ENCODE measurements at regions not wholly inside any gene's neighbourhood (a gene's known extent, or its start where the extent isn't known, plus 50 kb on each side); places are given as distances from the start of the nearest gene placed in this dataset.

DNA sequence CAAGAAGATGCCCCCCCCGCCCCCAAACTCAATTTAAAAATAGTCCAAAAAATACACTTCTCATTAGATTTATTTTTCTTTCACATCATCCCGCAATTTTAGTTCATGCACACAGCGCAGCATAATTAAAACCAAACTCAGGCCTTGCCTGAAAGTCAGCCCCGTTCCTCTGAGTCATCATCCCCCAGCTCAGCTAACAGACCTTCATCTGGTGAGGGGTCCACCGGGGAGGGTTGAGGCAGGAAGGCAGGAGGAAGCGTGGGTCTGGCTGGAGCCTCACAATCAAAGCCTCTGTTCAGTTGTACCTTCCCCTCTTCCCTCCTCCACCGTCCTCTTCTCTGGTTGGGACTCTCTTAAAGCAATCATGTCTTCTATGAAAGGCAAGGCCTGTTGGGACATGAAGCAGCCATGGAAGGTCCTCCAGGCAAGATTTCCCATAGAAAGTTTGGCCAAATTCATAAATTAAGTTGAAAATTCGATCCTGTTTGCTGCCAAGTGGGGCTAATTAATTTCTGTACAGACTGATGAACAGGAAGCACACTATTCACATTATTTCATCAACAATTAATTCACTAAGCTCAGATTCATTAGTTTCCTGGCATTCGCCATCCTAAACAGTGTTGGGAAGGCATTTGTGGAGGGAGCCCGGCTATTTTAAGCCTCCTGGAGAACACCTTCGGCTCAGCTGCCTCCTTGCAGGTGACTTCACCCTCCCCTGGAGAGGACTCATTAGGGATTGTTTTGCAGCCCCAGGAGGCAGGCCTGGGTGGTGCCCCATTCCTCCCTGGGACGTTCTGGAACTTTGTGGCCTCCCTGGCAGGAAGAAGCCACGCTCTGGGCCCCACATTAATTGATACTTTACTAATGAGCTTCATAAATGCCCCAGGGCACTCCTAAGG is 72.3 kb upstream of the BNC1 start:
- ATAC-seq (no peak), FAIRE-seq (no peak), DNase-seq (ENCODE audit: low spot score) (no peak)
- H2AFZ ChIP-seq (ENCODE audit: low read length), result no peak overlapping the region
- H3K4me3 ChIP-seq (replicated peaks in 1 of 3; ENCODE audit: insufficient read depth in 1 of 3, low read depth in 2 of 3, low read length in 3 of 3), result no peak overlapping the region
- ChIA-PET CTCF (ENCODE audit: low intra/inter-chr PET ratio, low total read pairs) (no interaction called here), POLR2A (no interaction called here)
- H4K20me1 ChIP-seq (ENCODE audit: insufficient read depth, low read length), result no peaks in the 10 kb centered on the region
- H3K4me1 ChIP-seq (ENCODE audit: insufficient read depth, low read length), result no peaks in the 10 kb centered on the region
- no peaks in the 10 kb centered on the region for H3K79me2 ChIP-seq (ENCODE audit: insufficient read depth, low read length)
- WGBS (ENCODE audit: low lambda C conversion rate), result 23% methylated on average over 11 of the region's 13 CpGs
- in situ Hi-C loops (cut with HindIII; ENCODE audit: extremely low pct_ligation_motif_present, low pct_unique_long_range_greater_than_20kb), result no loop called here
- no TSS peak for BruUV-seq (replicated peaks)
- intact Hi-C loops (cut with micrococcal nuclease; ENCODE audit: unreplicated experiment), result no loop called here
- H3K9me3 ChIP-seq (ENCODE audit: low read length), result no peaks in the 10 kb centered on the region
- peaks cover 0 to 38% of the 10 kb centered on the region in 2 experiments; a peak in 3 of 5 replicates for H3K27me3 ChIP-seq (ENCODE audit: control insufficient read depth in 1 of 2, insufficient read depth in 2 of 2, low read length in 2 of 2)
- no peak overlapping the region for H3K27ac ChIP-seq (ENCODE audit: extremely low read length, insufficient read depth, low read length)
- no peak overlapping the region for H3K9ac ChIP-seq (ENCODE audit: insufficient read depth, low read depth, low read length)
- no peaks in the 10 kb centered on the region for H3K36me3 ChIP-seq (replicated peaks in 1 of 2; ENCODE audit: control insufficient read depth in 1 of 2, insufficient read depth in 2 of 2, low read length in 2 of 2)
- H3K4me2 ChIP-seq (ENCODE audit: low read depth, low read length), result no peak overlapping the region
- TF ChIP-seq, protein P1, sequence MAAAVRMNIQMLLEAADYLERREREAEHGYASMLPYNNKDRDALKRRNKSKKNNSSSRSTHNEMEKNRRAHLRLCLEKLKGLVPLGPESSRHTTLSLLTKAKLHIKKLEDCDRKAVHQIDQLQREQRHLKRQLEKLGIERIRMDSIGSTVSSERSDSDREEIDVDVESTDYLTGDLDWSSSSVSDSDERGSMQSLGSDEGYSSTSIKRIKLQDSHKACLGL (CRISPR knock-in tag; IDR thresholded peaks at IDR 0.05), result no peak
- TF ChIP-seq MIER2 (CRISPR knock-in tag; IDR thresholded peaks at IDR 0.05) (no peak), PCBP1 (IDR thresholded peaks at IDR 0.05; ENCODE audit: borderline replicate concordance, low read depth, low read length) (no peak), PHB2 (IDR thresholded peaks at IDR 0.05; ENCODE audit: partially characterized antibody) (no peak), ZNF670 (CRISPR knock-in tag; IDR thresholded peaks at IDR 0.05; ENCODE audit: borderline replicate concordance) (no peak), SAP130 (CRISPR knock-in tag; IDR thresholded peaks at IDR 0.05; ENCODE audit: low read depth) (no peak), ZNF33A (CRISPR knock-in tag; IDR thresholded peaks at IDR 0.05; ENCODE audit: borderline replicate concordance) (no peak), ZFP36L2 (CRISPR knock-in tag; IDR thresholded peaks at IDR 0.05) (no peak)
- TF ChIP-seq, protein P2, sequence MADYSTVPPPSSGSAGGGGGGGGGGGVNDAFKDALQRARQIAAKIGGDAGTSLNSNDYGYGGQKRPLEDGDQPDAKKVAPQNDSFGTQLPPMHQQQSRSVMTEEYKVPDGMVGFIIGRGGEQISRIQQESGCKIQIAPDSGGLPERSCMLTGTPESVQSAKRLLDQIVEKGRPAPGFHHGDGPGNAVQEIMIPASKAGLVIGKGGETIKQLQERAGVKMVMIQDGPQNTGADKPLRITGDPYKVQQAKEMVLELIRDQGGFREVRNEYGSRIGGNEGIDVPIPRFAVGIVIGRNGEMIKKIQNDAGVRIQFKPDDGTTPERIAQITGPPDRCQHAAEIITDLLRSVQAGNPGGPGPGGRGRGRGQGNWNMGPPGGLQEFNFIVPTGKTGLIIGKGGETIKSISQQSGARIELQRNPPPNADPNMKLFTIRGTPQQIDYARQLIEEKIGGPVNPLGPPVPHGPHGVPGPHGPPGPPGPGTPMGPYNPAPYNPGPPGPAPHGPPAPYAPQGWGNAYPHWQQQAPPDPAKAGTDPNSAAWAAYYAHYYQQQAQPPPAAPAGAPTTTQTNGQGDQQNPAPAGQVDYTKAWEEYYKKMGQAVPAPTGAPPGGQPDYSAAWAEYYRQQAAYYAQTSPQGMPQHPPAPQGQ (CRISPR knock-in tag; IDR thresholded peaks at IDR 0.05; ENCODE audit: borderline replicate concordance), result no peak
- TF ChIP-seq, protein P3, sequence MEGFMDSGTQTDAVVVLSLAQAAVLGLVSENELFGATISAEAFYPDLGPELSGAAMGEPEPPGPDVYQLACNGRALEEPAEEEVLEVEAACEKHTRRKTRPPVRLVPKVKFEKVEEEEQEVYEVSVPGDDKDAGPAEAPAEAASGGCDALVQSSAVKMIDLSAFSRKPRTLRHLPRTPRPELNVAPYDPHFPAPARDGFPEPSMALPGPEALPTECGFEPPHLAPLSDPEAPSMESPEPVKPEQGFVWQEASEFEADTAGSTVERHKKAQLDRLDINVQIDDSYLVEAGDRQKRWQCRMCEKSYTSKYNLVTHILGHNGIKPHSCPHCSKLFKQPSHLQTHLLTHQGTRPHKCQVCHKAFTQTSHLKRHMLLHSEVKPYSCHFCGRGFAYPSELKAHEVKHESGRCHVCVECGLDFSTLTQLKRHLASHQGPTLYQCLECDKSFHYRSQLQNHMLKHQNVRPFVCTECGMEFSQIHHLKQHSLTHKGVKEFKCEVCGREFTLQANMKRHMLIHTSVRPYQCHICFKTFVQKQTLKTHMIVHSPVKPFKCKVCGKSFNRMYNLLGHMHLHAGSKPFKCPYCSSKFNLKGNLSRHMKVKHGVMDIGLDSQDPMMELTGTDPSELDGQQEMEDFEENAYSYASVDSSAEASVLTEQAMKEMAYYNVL (CRISPR knock-in tag; IDR thresholded peaks at IDR 0.05; ENCODE audit: borderline replicate concordance), result no peak
- TF ChIP-seq, protein P4, sequence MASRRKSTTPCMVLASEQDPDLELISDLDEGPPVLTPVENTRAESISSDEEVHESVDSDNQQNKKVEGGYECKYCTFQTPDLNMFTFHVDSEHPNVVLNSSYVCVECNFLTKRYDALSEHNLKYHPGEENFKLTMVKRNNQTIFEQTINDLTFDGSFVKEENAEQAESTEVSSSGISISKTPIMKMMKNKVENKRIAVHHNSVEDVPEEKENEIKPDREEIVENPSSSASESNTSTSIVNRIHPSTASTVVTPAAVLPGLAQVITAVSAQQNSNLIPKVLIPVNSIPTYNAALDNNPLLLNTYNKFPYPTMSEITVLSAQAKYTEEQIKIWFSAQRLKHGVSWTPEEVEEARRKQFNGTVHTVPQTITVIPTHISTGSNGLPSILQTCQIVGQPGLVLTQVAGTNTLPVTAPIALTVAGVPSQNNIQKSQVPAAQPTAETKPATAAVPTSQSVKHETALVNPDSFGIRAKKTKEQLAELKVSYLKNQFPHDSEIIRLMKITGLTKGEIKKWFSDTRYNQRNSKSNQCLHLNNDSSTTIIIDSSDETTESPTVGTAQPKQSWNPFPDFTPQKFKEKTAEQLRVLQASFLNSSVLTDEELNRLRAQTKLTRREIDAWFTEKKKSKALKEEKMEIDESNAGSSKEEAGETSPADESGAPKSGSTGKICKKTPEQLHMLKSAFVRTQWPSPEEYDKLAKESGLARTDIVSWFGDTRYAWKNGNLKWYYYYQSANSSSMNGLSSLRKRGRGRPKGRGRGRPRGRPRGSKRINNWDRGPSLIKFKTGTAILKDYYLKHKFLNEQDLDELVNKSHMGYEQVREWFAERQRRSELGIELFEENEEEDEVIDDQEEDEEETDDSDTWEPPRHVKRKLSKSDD (CRISPR knock-in tag; IDR thresholded peaks at IDR 0.05; ENCODE audit: low read depth), result no peak
- TF ChIP-seq, protein P5, sequence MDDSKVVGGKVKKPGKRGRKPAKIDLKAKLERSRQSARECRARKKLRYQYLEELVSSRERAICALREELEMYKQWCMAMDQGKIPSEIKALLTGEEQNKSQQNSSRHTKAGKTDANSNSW (CRISPR knock-in tag; IDR thresholded peaks at IDR 0.05; ENCODE audit: borderline replicate concordance), result no peak
- TF ChIP-seq, protein P6, sequence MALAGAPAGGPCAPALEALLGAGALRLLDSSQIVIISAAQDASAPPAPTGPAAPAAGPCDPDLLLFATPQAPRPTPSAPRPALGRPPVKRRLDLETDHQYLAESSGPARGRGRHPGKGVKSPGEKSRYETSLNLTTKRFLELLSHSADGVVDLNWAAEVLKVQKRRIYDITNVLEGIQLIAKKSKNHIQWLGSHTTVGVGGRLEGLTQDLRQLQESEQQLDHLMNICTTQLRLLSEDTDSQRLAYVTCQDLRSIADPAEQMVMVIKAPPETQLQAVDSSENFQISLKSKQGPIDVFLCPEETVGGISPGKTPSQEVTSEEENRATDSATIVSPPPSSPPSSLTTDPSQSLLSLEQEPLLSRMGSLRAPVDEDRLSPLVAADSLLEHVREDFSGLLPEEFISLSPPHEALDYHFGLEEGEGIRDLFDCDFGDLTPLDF (CRISPR knock-in tag; IDR thresholded peaks at IDR 0.05), result no peak
